HCT116 (cell line): ENCODE measurements at regions not wholly inside any gene's neighbourhood (a gene's known extent, or its start where the extent isn't known, plus 50 kb on each side); places are given as distances from the start of the nearest gene placed in this dataset.

Experiments used
- ATAC-seq: fragments of 200-7000 bp; cut with Tn5 transposase; 2 replicates; pipeline ENCODE4 v1.9.1; 2020; ENCODE audit warnings: mild to moderate bottlenecking, moderate library complexity
- BruUV-seq: library from RNA; stranded (reverse); fragments of 400-500 nt; replicated peaks from 2 replicates; lab custom pipeline; 2021; lab: Mats Ljungman, UMichigan
- CTCF ChIA-PET: fragments of 300-600 bp; sonication (Branson Sonifier 250); formaldehyde crosslinking; loops from one replicate; lab custom pipeline; 2021; ENCODE audit warnings: antibody characterized with exemption; lab: Charles Lee
- POLR2A ChIA-PET: fragments of 300-600, 350-600 bp; sonication (Branson Sonifier 250); formaldehyde crosslinking; loops from one replicate; lab custom pipeline; 2021; ENCODE audit warnings: antibody characterized with exemption; lab: Charles Lee
- RAD21 ChIA-PET, 2 experiments: fragments of 300-600 bp; sonication (Branson Sonifier 250); formaldehyde crosslinking; loops; one replicate each; lab custom pipeline; 2023; ENCODE audit warnings: low total read pairs in 2 of 2; ENCODE audit not compliant: uncharacterized antibody in 2 of 2, unreplicated experiment in 2 of 2, low non-redundant PET in 1 of 2; lab: Charles Lee
- DNase-seq: peaks from one replicate; pipeline ENCODE4 v3.0.0-alpha.2; 2010; ENCODE audit warnings: low read depth, low spot score
- H2AFZ ChIP-seq: fragments of 200-600 bp; shearing (Covaris generic), sonication (generic); 2 replicates; pipeline ENCODE4 v1.6.1; 2017; ENCODE audit warnings: low read depth, mixed run types, mixed read lengths, antibody characterized with exemption, low read length; ENCODE audit not compliant: poor library complexity, severe bottlenecking
- H3K27ac ChIP-seq: 2 replicates; pipeline ENCODE4 v1.5.1; 2012; ENCODE audit warnings: low read depth, low read length
- H3K27me3 ChIP-seq: fragments of 200-600 bp; sonication (generic); 2 replicates; pipeline ENCODE4 v1.6.1; 2016; ENCODE audit warnings: mixed run types, low read length, mixed read lengths; ENCODE audit not compliant: insufficient read depth
- H3K36me3 ChIP-seq, 2 experiments: fragments of 200-500 bp in 1 of 2; fragments of 200-600 bp in 1 of 2; sonication (Bioruptor generic) in 1 of 2; sonication (generic) in 1 of 2; 2 replicates each; pipeline versions ENCODE4 v1.5.1 to v1.6.1; 2014 to 2016; ENCODE audit warnings: low read length in 2 of 2, inconsistent platforms in 1 of 2, mixed read lengths in 1 of 2, mixed run types in 1 of 2; ENCODE audit not compliant: insufficient read depth in 2 of 2, control insufficient read depth in 1 of 2
- H3K4me1 ChIP-seq, 2 experiments: fragments of 200-600 bp in 1 of 2; sonication (generic) in 1 of 2; 2 replicates each; pipeline versions ENCODE4 v1.5.1 to v1.6.1; 2012 to 2017; ENCODE audit warnings: low read length in 2 of 2, inconsistent platforms in 1 of 2, mild to moderate bottlenecking in 1 of 2, mixed read lengths in 1 of 2, mixed run types in 1 of 2, moderate library complexity in 1 of 2; ENCODE audit not compliant: insufficient read depth in 2 of 2, control insufficient read depth in 1 of 2
- H3K4me2 ChIP-seq: fragments of 200-600 bp; sonication (generic); 2 replicates; pipeline ENCODE4 v1.6.1; 2017; ENCODE audit warnings: mixed run types, low read length, mixed read lengths
- H3K4me3 ChIP-seq, 2 experiments: fragments of 200-600 bp in 1 of 2; sonication (generic) in 1 of 2; replicated peaks in 1 of 2; 2 replicates each; pipeline ENCODE4 v1.5.1; 2011 to 2016; ENCODE audit warnings: low read length in 2 of 2, control low read depth in 1 of 2, low read depth in 1 of 2, mild to moderate bottlenecking in 1 of 2, mixed read lengths in 1 of 2, mixed run types in 1 of 2
- H3K79me2 ChIP-seq: fragments of 200-600 bp; sonication (generic); 2 replicates; pipeline ENCODE4 v1.6.1; 2017; ENCODE audit warnings: mild to moderate bottlenecking, mixed run types, low read length, moderate library complexity, mixed read lengths; ENCODE audit not compliant: insufficient read depth
- H3K9ac ChIP-seq: fragments of 200-600 bp; sonication (generic); 2 replicates; pipeline ENCODE4 v1.6.1; 2016; ENCODE audit warnings: low read length, mixed read lengths
- H3K9me2 ChIP-seq: fragments of 200-600 bp; sonication (generic), shearing (Covaris generic); 2 replicates; pipeline ENCODE4 v1.6.1; 2017; ENCODE audit warnings: mixed run types, mild to moderate bottlenecking, moderate library complexity; ENCODE audit not compliant: insufficient read depth
- H3K9me3 ChIP-seq, 2 experiments: fragments of 200-500 bp in 1 of 2; fragments of 200-600 bp in 1 of 2; sonication (Bioruptor generic) in 1 of 2; sonication (generic) in 1 of 2; 2 replicates each; pipeline ENCODE4 v1.6.1; 2014 to 2017; ENCODE audit warnings: low read length in 2 of 2, mixed read lengths in 2 of 2, inconsistent platforms in 1 of 2, low read depth in 1 of 2, mild to moderate bottlenecking in 1 of 2, mixed run types in 1 of 2, moderate library complexity in 1 of 2; ENCODE audit not compliant: control insufficient read depth in 1 of 2, insufficient read depth in 1 of 2
- H4K20me1 ChIP-seq: fragments of 200-600 bp; sonication (generic), shearing (Covaris generic); 2 replicates; pipeline ENCODE4 v1.6.1; 2017; ENCODE audit warnings: mixed run types, mild to moderate bottlenecking, moderate library complexity; ENCODE audit not compliant: insufficient read depth
- CBX3 ChIP-seq: IDR thresholded peaks from 2 replicates; pipeline ENCODE4 v1.6.1; 2012; ENCODE audit warnings: low read depth
- ELF1 ChIP-seq: IDR thresholded peaks from 2 replicates; pipeline ENCODE4 v1.6.1; 2012; ENCODE audit warnings: low read depth, borderline replicate concordance
- EZH2phosphoT487 ChIP-seq: fragments of 200-600 bp; IDR thresholded peaks from 2 replicates; pipeline ENCODE4 v1.6.1; 2018; ENCODE audit warnings: antibody characterized with exemption, borderline replicate concordance
- FOSL1 ChIP-seq: IDR thresholded peaks from 2 replicates; pipeline ENCODE4 v1.6.1; 2012; ENCODE audit warnings: low read depth
- JUND ChIP-seq: IDR thresholded peaks from 2 replicates; pipeline ENCODE4 v1.6.1; 2012
- POLR2A ChIP-seq: IDR thresholded peaks from 2 replicates; pipeline ENCODE4 v1.7.0; 2011; ENCODE audit warnings: borderline replicate concordance; ENCODE audit not compliant: insufficient read depth, insufficient read length; ENCODE audit errors: extremely low read depth
- POLR2AphosphoS5 ChIP-seq: IDR thresholded peaks from 2 replicates; pipeline ENCODE4 v1.6.1; 2011; ENCODE audit warnings: mild to moderate bottlenecking, low read depth, low read length, moderate library complexity
- RAD21 ChIP-seq: IDR thresholded peaks from 2 replicates; pipeline ENCODE4 v1.6.1; 2012; ENCODE audit warnings: low read depth, mild to moderate bottlenecking
- REST ChIP-seq: IDR thresholded peaks from 2 replicates; pipeline ENCODE4 v1.6.1; 2012; ENCODE audit warnings: low read depth
- SIN3A ChIP-seq: IDR thresholded peaks from 2 replicates; pipeline ENCODE4 v1.6.1; 2012; ENCODE audit warnings: low read depth
- SP1 ChIP-seq: IDR thresholded peaks from 2 replicates; pipeline ENCODE4 v1.6.1; 2012; ENCODE audit warnings: low read depth
- SRF ChIP-seq: IDR thresholded peaks from 2 replicates; pipeline ENCODE4 v1.6.1; 2012; ENCODE audit warnings: low read depth
- YY1 ChIP-seq: IDR thresholded peaks from 2 replicates; pipeline ENCODE4 v1.6.1; 2011; ENCODE audit warnings: low read length, low read depth, moderate library complexity, mild to moderate bottlenecking; ENCODE audit not compliant: insufficient replicate concordance; ENCODE audit errors: extremely low read depth
- ZFX ChIP-seq: fragments of 450-650 bp; IDR thresholded peaks from 2 replicates; pipeline ENCODE4 v1.6.1; 2017
- ZNF274 ChIP-seq: fragments of 200-500 bp; sonication (Bioruptor generic); IDR thresholded peaks from 2 replicates; pipeline ENCODE4 v1.6.1; 2014; ENCODE audit warnings: mild to moderate bottlenecking, low read depth, low read length, inconsistent platforms
- intact Hi-C: fragments of 100-400 bp; cut with micrococcal nuclease; formaldehyde crosslinking; loops from 2 replicates; pipeline ENCODE4 v1.10.0; 2022
- TF ChIP-seq, protein P1 (sequence below): IDR thresholded peaks from 2 replicates; pipeline ENCODE4 v1.6.1; 2012
- TF ChIP-seq, protein P2 (sequence below), 3 experiments: fragments of 200-600 bp in 1 of 3; sonication (generic) in 1 of 3; IDR thresholded peaks in 2 of 3; conservative IDR thresholded peaks in 1 of 3; 2 replicates each; pipeline ENCODE4 v1.5.1; 2012 to 2017; ENCODE audit warnings: low read depth in 2 of 3, low read length in 2 of 3, antibody characterized with exemption in 1 of 3, borderline replicate concordance in 1 of 3, control low read depth in 1 of 3, mild to moderate bottlenecking in 1 of 3, mixed read lengths in 1 of 3, mixed run types in 1 of 3, moderate library complexity in 1 of 3; ENCODE audit not compliant: insufficient read depth in 1 of 3

DNA sequence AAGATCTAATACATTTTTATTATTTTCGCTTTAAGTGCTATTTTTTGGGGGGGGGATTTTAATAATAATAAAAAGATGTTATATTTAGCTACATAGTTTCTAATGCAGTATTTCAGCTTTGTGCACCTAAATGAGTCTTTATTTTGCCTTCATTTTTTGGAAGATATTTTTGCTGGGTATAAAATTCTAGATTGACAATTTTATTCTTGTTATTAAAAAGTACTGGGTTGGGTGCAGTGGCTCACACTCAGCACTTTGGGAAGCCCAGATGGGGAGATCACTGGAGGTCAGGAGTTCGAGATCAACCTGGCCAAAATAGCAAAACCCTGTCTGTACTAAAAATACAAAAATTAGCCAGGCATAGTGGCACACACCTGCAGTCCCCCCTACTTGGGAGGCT, 173.6 kb downstream of the SLC15A5 start:
- no peaks in the 10 kb centered on the region for H3K27me3 ChIP-seq
- H3K9me2 ChIP-seq = no peaks in the 10 kb centered on the region
- no peaks in the 10 kb centered on the region for H4K20me1 ChIP-seq
- intact Hi-C loops = no loop called here
- no peak overlapping the region for H2AFZ ChIP-seq
- H3K9ac ChIP-seq = no peak overlapping the region
- H3K4me3 ChIP-seq = no peak overlapping the region
- CTCF ChIA-PET = no interaction called here
- RAD21 ChIA-PET = no interaction called here
- no peaks in the 10 kb centered on the region for H3K36me3 ChIP-seq
- H3K9me3 ChIP-seq = peaks cover 0 to 3% of the 10 kb centered on the region in 2 experiments; a peak in 1 of 4 replicates
- H3K79me2 ChIP-seq = no peaks in the 10 kb centered on the region
- no peak for TF ChIP-seq ZNF274
- TF ChIP-seq FOSL1 = no peak
- no peak for TF ChIP-seq CBX3
- TF ChIP-seq EZH2phosphoT487 = no peak
- TF ChIP-seq ZFX = no peak
- TF ChIP-seq JUND = no peak
- no peak for TF ChIP-seq SP1
- TF ChIP-seq SRF = no peak
- no peak for TF ChIP-seq POLR2A
- TF ChIP-seq POLR2AphosphoS5 = no peak
- TF ChIP-seq RAD21 = no peak
- no peak for TF ChIP-seq REST
- TF ChIP-seq, protein P1, sequence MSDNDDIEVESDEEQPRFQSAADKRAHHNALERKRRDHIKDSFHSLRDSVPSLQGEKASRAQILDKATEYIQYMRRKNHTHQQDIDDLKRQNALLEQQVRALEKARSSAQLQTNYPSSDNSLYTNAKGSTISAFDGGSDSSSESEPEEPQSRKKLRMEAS = no peak
- TF ChIP-seq YY1 = no peak
- TF ChIP-seq, protein P2, sequence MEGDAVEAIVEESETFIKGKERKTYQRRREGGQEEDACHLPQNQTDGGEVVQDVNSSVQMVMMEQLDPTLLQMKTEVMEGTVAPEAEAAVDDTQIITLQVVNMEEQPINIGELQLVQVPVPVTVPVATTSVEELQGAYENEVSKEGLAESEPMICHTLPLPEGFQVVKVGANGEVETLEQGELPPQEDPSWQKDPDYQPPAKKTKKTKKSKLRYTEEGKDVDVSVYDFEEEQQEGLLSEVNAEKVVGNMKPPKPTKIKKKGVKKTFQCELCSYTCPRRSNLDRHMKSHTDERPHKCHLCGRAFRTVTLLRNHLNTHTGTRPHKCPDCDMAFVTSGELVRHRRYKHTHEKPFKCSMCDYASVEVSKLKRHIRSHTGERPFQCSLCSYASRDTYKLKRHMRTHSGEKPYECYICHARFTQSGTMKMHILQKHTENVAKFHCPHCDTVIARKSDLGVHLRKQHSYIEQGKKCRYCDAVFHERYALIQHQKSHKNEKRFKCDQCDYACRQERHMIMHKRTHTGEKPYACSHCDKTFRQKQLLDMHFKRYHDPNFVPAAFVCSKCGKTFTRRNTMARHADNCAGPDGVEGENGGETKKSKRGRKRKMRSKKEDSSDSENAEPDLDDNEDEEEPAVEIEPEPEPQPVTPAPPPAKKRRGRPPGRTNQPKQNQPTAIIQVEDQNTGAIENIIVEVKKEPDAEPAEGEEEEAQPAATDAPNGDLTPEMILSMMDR (IDR thresholded peaks at IDR 0.05 in 2 of 3, conservative IDR thresholded peaks at IDR 0.05 in 1 of 3; ENCODE audit: borderline replicate concordance in 1 of 3, insufficient read depth in 1 of 3, low read depth in 2 of 3, low read length in 2 of 3) = no peak
- no peak for TF ChIP-seq ELF1
- TF ChIP-seq SIN3A = no peak
- DNase-seq = no peak
- no TSS peak for BruUV-seq
- no peak overlapping the region for H3K27ac ChIP-seq
- POLR2A ChIA-PET = no interaction called here
- H3K4me1 ChIP-seq = no peaks in the 10 kb centered on the region
- ATAC-seq = no peak
- H3K4me2 ChIP-seq = no peak overlapping the region
